HG03064 (cell line): ENCODE measurements at regions not wholly inside any gene's neighbourhood (a gene's known extent, or its start where the extent isn't known, plus 50 kb on each side); places are given as distances from the start of the nearest gene placed in this dataset.

Experiments used
- ATAC-seq: cut with Tn5 transposase; IDR thresholded peaks from one replicate; pipeline ENCODE4 v1.9.1; 2021; ENCODE audit warnings: low read depth; ENCODE audit not compliant: unreplicated experiment

GRCh38 chr6:163725008-163725941 lies 310.8 kb downstream of the QKI start:
- no peak for ATAC-seq

- no peak for ATAC-seq
These were observed 309.7 kb downstream of the QKI start for GRCh38 chr6:163724196-163724595.

GRCh38 chr6:163723759-163724158 lies 309.2 kb downstream of the QKI start:
- ATAC-seq: no peak

- no peak for ATAC-seq
These were observed 307.6 kb downstream of the QKI start for GRCh38 chr6:163721922-163722692.

GRCh38 chr6:163721435-163721834 lies 306.9 kb downstream of the QKI start:
- no peak for ATAC-seq

- ATAC-seq: no peak
These were observed 306.1 kb downstream of the QKI start for GRCh38 chr6:163720460-163721235.

- no peak for ATAC-seq
These were observed 305.5 kb downstream of the QKI start for GRCh38 chr6:163720005-163720404.

GRCh38 chr6:163719028-163719742 lies 304.7 kb downstream of the QKI start:
- no peak for ATAC-seq

GRCh38 chr6:163718537-163718936 lies 304.0 kb downstream of the QKI start:
- no peak for ATAC-seq

- ATAC-seq: no peak
These were observed 302.7 kb downstream of the QKI start for GRCh38 chr6:163717106-163717764.

- no peak for ATAC-seq
These were observed 302.2 kb downstream of the QKI start for GRCh38 chr6:163716690-163717089.

- no peak for ATAC-seq
These were observed 301.3 kb downstream of the QKI start for GRCh38 chr6:163715846-163716245.

GRCh38 chr6:163714179-163714578 lies 299.7 kb downstream of the QKI start:
- no peak for ATAC-seq

- no peak for ATAC-seq
These were observed 298.5 kb downstream of the QKI start for GRCh38 chr6:163712981-163713380.

GRCh38 chr6:163712566-163712961 lies 298.0 kb downstream of the QKI start:
- ATAC-seq: no peak

- peak; percentile 41 for ATAC-seq
These were observed 297.4 kb downstream of the QKI start for GRCh38 chr6:163711615-163712565.

- ATAC-seq: no peak
These were observed 296.3 kb downstream of the QKI start for GRCh38 chr6:163710532-163711470.

- ATAC-seq: no peak
These were observed 295.2 kb downstream of the QKI start for GRCh38 chr6:163709693-163710092.
